A673 (cell line): ENCODE measurements at regions not wholly inside any gene's neighbourhood (a gene's known extent, or its start where the extent isn't known, plus 50 kb on each side); places are given as distances from the start of the nearest gene placed in this dataset.
"Not testable (repeated sequence)": the region's sequence is repeated elsewhere in the genome, so short reads cannot be mapped to it uniquely, and the experiment has no call there.

ENCODE experiments used
- BruUV-seq: library from RNA; stranded (reverse); fragments of 400-500 nt; replicated peaks from 2 replicates; lab custom pipeline; 2021; lab: Mats Ljungman, UMichigan
- CTCF ChIA-PET: fragments of 300-600 bp; sonication (Branson Sonifier 250); formaldehyde crosslinking; loops from one replicate; lab custom pipeline; 2022; ENCODE audit warnings: antibody characterized with exemption; lab: Charles Lee
- POLR2A ChIA-PET: fragments of 300-600 bp; sonication (Branson Sonifier 250); formaldehyde crosslinking; loops from one replicate; lab custom pipeline; 2022; ENCODE audit warnings: antibody characterized with exemption; ENCODE audit not compliant: low non-redundant PET; lab: Charles Lee
- DNase-seq: peaks from one replicate; pipeline ENCODE4 v3.0.0-alpha.2; 2015; ENCODE audit warnings: low spot score
- H3K27ac ChIP-seq: fragments of 200-600 bp; sonication (generic); 2 replicates; pipeline ENCODE4 v1.5.1; 2016; ENCODE audit warnings: mixed run types, low read depth, mild to moderate bottlenecking, mixed read lengths, antibody characterized with exemption, low read length; ENCODE audit not compliant: poor library complexity, severe bottlenecking
- H3K27me3 ChIP-seq: fragments of 200-600 bp; sonication (generic); replicated peaks from 2 replicates; pipeline ENCODE4 v1.6.1; 2017; ENCODE audit warnings: mixed run types, low read depth, mild to moderate bottlenecking, mixed read lengths, antibody characterized with exemption, low read length; ENCODE audit not compliant: insufficient read depth, poor library complexity
- H3K36me3 ChIP-seq: fragments of 200-600 bp; sonication (generic); 2 replicates; pipeline ENCODE4 v1.6.1; 2016; ENCODE audit warnings: mixed run types, mild to moderate bottlenecking, mixed read lengths, antibody characterized with exemption, low read length; ENCODE audit not compliant: insufficient read depth, poor library complexity, severe bottlenecking
- H3K4me1 ChIP-seq: fragments of 200-600 bp; sonication (generic); 2 replicates; pipeline ENCODE4 v1.6.1; 2017; ENCODE audit warnings: mixed run types, mild to moderate bottlenecking, mixed read lengths, antibody characterized with exemption, low read length; ENCODE audit not compliant: insufficient read depth, poor library complexity, severe bottlenecking
- H3K4me3 ChIP-seq: fragments of 200-600 bp; sonication (generic); 2 replicates; pipeline ENCODE4 v1.5.1; 2016; ENCODE audit warnings: low read depth, mixed run types, mild to moderate bottlenecking, mixed read lengths, low read length; ENCODE audit not compliant: poor library complexity, severe bottlenecking
- H3K9me3 ChIP-seq: fragments of 200-600 bp; sonication (generic); 2 replicates; pipeline ENCODE4 v1.6.1; 2016; ENCODE audit warnings: mixed run types, low read depth, mild to moderate bottlenecking, mixed read lengths, antibody characterized with exemption, low read length; ENCODE audit not compliant: poor library complexity, severe bottlenecking
- EZH2 ChIP-seq: fragments of 200-600 bp; sonication (generic); IDR thresholded peaks from 2 replicates; pipeline ENCODE4 v1.6.1; 2017; ENCODE audit warnings: borderline replicate concordance, low read depth, mild to moderate bottlenecking, mixed read lengths, antibody characterized with exemption, low read length; ENCODE audit not compliant: poor library complexity, severe bottlenecking
- intact Hi-C: fragments of 100-400 bp; cut with micrococcal nuclease; formaldehyde crosslinking; loops from one replicate; pipeline ENCODE4 v1.10.0; 2022; ENCODE audit not compliant: unreplicated experiment
- TF ChIP-seq, protein P1 (sequence below): fragments of 300-800, 200-600 bp; sonication (generic); conservative IDR thresholded peaks from 2 replicates; pipeline ENCODE4 v1.5.1; 2017; ENCODE audit warnings: low read depth, mild to moderate bottlenecking, antibody characterized with exemption, low read length, moderate library complexity, mixed read lengths

DNA sequence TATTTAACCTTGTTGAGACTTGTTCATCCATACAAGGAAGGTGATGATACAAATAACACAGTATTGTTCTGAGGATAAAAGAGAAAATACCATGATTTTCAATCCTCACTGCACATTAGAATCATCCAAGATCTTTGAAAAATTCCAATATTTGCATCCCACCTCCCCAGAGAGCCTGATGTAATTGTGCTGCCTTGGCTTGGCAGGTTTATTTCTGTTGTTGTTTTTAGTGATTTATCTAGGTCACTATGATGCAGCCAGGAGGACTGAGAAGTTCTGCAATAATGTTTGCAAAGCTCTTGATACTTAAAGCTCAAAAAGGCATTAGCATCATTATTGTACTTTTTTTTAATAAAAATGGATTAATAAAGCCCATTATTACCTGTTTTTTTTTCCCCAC lies 67.0 kb upstream of the NMUR2 start:
- H3K4me3 ChIP-seq = no peak overlapping the region
- no TSS peak for BruUV-seq
- TF ChIP-seq, protein P1, sequence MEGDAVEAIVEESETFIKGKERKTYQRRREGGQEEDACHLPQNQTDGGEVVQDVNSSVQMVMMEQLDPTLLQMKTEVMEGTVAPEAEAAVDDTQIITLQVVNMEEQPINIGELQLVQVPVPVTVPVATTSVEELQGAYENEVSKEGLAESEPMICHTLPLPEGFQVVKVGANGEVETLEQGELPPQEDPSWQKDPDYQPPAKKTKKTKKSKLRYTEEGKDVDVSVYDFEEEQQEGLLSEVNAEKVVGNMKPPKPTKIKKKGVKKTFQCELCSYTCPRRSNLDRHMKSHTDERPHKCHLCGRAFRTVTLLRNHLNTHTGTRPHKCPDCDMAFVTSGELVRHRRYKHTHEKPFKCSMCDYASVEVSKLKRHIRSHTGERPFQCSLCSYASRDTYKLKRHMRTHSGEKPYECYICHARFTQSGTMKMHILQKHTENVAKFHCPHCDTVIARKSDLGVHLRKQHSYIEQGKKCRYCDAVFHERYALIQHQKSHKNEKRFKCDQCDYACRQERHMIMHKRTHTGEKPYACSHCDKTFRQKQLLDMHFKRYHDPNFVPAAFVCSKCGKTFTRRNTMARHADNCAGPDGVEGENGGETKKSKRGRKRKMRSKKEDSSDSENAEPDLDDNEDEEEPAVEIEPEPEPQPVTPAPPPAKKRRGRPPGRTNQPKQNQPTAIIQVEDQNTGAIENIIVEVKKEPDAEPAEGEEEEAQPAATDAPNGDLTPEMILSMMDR = no peak
- no peak for TF ChIP-seq EZH2
- H3K36me3 ChIP-seq = no peaks in the 10 kb centered on the region
- no peak overlapping the region for H3K27ac ChIP-seq
- H3K9me3 ChIP-seq = no peaks in the 10 kb centered on the region
- intact Hi-C loops = no loop called here
- ChIA-PET CTCF (no interaction called here), POLR2A (no interaction called here)
- peaks cover 8% of the 10 kb centered on the region for H3K27me3 ChIP-seq
- H3K4me1 ChIP-seq = no peaks in the 10 kb centered on the region
- DNase-seq = no peak

DNA sequence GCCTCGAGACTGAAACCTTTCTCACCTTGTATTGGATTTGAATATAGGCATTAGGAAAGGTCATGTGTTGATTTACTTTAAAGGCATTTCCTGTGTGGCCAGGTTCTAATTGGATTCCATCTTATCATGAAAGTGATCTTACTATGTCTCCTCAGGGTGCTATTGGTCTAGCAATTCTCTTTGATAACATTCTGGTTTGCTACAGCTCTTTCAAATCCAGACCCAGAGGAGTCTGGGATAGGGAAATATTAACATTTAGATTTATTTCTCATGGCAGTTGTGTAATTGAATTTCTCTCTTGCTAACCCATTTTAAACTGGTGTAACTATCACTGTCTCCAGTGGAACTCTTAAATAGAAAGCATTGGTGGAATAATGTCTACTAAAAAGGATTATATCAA lies 69.9 kb upstream of the NMUR2 start:
- Histone ChIP-seq H3K27me3 (peaks cover 8% of the 10 kb centered on the region), H3K36me3 (no peaks in the 10 kb centered on the region), H3K27ac (no peak overlapping the region), H3K4me3 (no peak overlapping the region), H3K4me1 (no peaks in the 10 kb centered on the region), H3K9me3 (no peaks in the 10 kb centered on the region)
- no TSS peak for BruUV-seq
- no peak for TF ChIP-seq EZH2
- TF ChIP-seq, protein P1 = no peak
- CTCF ChIA-PET = no interaction called here
- no peak for DNase-seq
- POLR2A ChIA-PET = no interaction called here
- intact Hi-C loops = no loop called here

DNA sequence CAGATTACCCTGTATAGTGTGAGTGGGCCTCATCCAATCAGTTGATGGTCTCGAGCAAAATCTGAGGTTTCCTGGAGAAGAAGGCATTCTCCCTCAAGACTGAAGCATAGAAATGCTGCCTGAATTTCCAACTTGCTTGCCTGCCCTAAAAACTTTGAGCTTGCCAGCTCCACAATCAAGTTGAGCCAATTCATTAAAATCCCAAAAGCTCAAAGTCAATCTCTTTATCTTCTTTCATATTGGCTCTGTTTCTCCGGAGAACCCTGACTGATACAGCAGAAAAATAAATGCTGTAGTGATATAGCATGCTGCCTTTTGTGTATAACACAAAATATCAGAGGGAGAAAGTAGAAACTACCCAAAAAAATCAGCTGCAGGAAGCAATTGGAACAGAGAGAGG lies 72.5 kb upstream of the NMUR2 start:
- CTCF ChIA-PET = no interaction called here
- TF ChIP-seq, protein P1 = no peak
- intact Hi-C loops = no loop called here
- Histone ChIP-seq H3K4me1 (no peaks in the 10 kb centered on the region), H3K9me3 (no peaks in the 10 kb centered on the region), H3K36me3 (no peaks in the 10 kb centered on the region), H3K27me3 (peaks cover under 1% of the 10 kb centered on the region), H3K27ac (no peak overlapping the region), H3K4me3 (no peak overlapping the region)
- POLR2A ChIA-PET = no interaction called here
- BruUV-seq = no TSS peak
- DNase-seq = no peak

DNA sequence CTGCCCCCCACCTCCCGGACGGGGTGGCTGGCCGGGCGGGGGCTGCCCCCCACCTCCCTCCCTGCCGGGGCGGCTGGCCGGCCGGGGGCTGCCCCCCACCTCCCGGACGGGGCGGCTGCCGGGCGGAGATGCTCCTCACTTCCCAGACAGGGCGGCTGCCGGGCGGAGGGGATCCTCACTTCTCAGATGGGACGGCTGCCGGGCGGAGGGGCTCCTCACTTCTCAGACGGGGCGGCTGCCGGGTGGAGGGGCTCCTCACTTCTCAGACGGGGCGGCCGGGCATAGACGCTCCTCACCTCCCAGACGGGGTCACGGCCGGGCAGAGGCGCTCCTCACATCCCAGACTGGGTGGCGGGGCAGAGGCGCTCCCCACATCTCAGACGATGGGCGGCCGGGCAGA lies 74.8 kb upstream of the NMUR2 start:
- H3K27me3 ChIP-seq, H3K27ac ChIP-seq, CTCF ChIA-PET, BruUV-seq, H3K4me1 ChIP-seq, H3K9me3 ChIP-seq, H3K4me3 ChIP-seq, H3K36me3 ChIP-seq, DNase-seq, intact Hi-C loops, POLR2A ChIA-PET: not testable (repeated sequence)

DNA sequence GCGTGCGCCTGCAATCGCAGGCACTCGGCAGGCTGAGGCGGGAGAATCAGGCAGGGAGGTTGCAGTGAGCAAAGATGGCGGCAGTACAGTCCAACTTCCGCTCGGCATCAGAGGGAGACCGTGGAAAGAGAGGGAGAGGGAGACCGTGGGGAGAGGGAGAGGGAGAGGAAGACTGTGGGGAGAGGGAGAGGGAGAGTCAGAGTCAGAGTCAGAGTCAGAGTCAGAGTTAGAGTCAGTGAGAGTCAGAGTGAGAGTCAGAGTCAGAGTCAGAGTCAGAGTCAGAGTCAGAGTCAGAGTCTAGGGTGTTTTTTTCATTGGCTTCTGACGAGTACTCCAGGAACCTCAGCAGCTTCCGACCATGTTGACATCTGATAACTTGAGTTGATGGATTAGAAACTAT lies 75.6 kb upstream of the NMUR2 start:
- H3K4me3 ChIP-seq, H3K27me3 ChIP-seq, CTCF ChIA-PET, DNase-seq, H3K36me3 ChIP-seq, BruUV-seq, H3K9me3 ChIP-seq, intact Hi-C loops, POLR2A ChIA-PET, H3K4me1 ChIP-seq, H3K27ac ChIP-seq: not testable (repeated sequence)
